Activated CD4-positive, alpha-beta T cell treated with anti-CD3 and anti-CD28 coated beads for 36 hours (primary cell): ENCODE measurements at regions not wholly inside any gene's neighbourhood (a gene's known extent, or its start where the extent isn't known, plus 50 kb on each side); places are given as distances from the start of the nearest gene placed in this dataset.

ENCODE experiments used
- ATAC-seq: fragments of 200-7000 bp; cut with Tn5 transposase; one replicate; pipeline ENCODE4 v1.10.0; 2021; ENCODE audit warnings: mild to moderate bottlenecking, moderate library complexity
- CTCF ChIA-PET: fragments of 350-600 bp; sonication (Branson Sonifier 250); formaldehyde crosslinking; loops from one replicate; lab custom pipeline; 2021; ENCODE audit warnings: antibody characterized with exemption; lab: Charles Lee
- POLR2A ChIA-PET: fragments of 350-600 bp; sonication (Branson Sonifier 250); formaldehyde crosslinking; loops from one replicate; lab custom pipeline; 2021; ENCODE audit warnings: antibody characterized with exemption, inconsistent platforms; lab: Charles Lee
- DNase-seq: peaks from one replicate; pipeline ENCODE4 v3.0.0-alpha.2; 2020
- H3K27ac Mint-ChIP-seq: one replicate; pipeline ENCODE4 v1.8.0; 2021; ENCODE audit warnings: mixed read lengths
- H3K27me3 Mint-ChIP-seq: one replicate; pipeline ENCODE4 v1.8.0; 2021; ENCODE audit warnings: mixed read lengths
- H3K36me3 Mint-ChIP-seq: one replicate; pipeline ENCODE4 v1.8.0; 2021; ENCODE audit warnings: low read depth, mixed read lengths
- H3K4me1 Mint-ChIP-seq: one replicate; pipeline ENCODE4 v1.8.0; 2021; ENCODE audit warnings: mixed read lengths
- H3K4me3 Mint-ChIP-seq: one replicate; pipeline ENCODE4 v1.8.0; 2021; ENCODE audit warnings: mild to moderate bottlenecking, moderate library complexity, mixed read lengths
- H3K9me3 Mint-ChIP-seq: one replicate; pipeline ENCODE4 v1.8.0; 2021; ENCODE audit warnings: low read depth, mixed read lengths
- intact Hi-C, 2 experiments: fragments of 100-400 bp; cut with DNase I in 1 of 2; cut with micrococcal nuclease in 1 of 2; formaldehyde crosslinking; loops; one replicate each; pipeline versions ENCODE4 v1.14.2 to v1.15.1; 2022 to 2024; cut with DNase I, micrococcal nuclease

DNA sequence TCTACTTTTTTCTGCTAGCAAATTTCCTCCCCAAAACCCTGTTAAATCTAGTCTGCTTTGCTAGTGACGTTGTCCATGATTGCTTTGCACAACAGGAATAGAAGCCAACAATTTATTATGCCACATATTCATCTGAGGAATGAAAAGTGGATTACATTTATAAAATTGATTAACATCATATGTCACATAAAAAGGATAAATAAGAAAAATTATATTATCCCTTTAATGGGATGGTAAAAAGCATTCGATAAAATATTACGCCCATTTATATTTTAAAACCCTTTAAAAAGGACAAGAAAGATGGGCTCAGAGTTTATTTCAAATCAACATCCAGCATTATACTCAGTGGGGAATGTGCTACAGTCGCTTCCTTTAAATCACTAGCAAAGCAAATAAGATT lies 991.7 kb downstream of the DIAPH3 start:
- POLR2A ChIA-PET = no interaction called here
- Mint-ChIP-seq H3K36me3 (no peaks in the 10 kb centered on the region), H3K27me3 (no peaks in the 10 kb centered on the region), H3K27ac (no peak overlapping the region), H3K9me3 (peaks cover 2% of the 10 kb centered on the region), H3K4me3 (no peak overlapping the region), H3K4me1 (no peaks in the 10 kb centered on the region)
- CTCF ChIA-PET = no interaction called here
- no peak for ATAC-seq
- intact Hi-C loops = no loop called here
- no peak for DNase-seq

DNA sequence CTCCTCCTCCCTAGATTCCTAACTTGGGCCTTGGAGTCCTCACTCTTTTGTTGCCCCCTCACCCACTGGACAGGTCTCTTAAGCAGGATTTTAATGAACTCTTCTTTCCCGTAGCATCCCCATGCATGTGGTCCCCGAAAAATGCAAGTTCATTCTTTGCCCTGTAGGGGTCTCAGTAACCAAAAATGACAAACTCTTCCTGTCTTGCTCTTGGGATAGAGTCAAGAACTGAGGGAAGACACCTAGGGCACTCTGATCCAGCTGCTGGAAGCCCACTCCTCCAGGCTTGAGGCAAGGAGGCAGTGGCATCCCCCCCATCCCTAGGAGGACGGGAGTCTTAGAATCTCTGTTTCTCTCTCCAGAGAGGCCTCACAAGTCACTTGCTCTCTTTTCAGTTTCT lies 987.0 kb downstream of the DIAPH3 start:
- ATAC-seq = no peak
- CTCF ChIA-PET = no interaction called here
- H3K27ac Mint-ChIP-seq = no peak overlapping the region

DNA sequence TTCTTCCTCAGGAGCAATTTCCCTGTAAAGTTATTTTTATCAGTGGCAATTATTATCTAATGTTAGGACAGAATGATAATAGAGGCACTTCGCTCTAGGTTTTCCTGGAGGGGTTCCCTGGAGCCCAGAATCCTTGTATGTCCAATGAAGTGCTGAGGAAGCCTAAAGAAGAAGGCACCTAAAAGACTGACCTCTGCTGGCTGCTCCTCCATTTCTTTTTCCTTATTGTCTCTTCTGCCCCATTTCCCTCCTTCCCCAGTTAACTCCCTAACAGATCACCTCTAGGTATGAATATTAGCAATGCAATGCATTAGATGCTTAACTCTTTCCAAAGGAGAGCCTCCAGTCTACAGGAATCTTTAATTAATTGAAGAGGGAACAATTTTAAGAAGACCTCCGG lies 985.4 kb downstream of the DIAPH3 start:
- H3K9me3 Mint-ChIP-seq = peaks cover 2% of the 10 kb centered on the region
- H3K27ac Mint-ChIP-seq = no peak overlapping the region
- H3K27me3 Mint-ChIP-seq = peaks cover 4% of the 10 kb centered on the region
- H3K4me1 Mint-ChIP-seq = no peaks in the 10 kb centered on the region
- CTCF ChIA-PET = no interaction called here
- intact Hi-C loops = no loop called here
- H3K36me3 Mint-ChIP-seq = no peaks in the 10 kb centered on the region
- DNase-seq = no peak
- POLR2A ChIA-PET = no interaction called here
- ATAC-seq = no peak
- H3K4me3 Mint-ChIP-seq = no peak overlapping the region

More for the DNA sequence above, 987.0 kb downstream of the DIAPH3 start:
- intact Hi-C loops = no loop called here
- POLR2A ChIA-PET = no interaction called here
- Mint-ChIP-seq H3K4me3 (no peak overlapping the region), H3K9me3 (peaks cover 2% of the 10 kb centered on the region), H3K36me3 (no peaks in the 10 kb centered on the region), H3K4me1 (no peaks in the 10 kb centered on the region), H3K27me3 (peaks cover 4% of the 10 kb centered on the region)
- no peak for DNase-seq

DNA sequence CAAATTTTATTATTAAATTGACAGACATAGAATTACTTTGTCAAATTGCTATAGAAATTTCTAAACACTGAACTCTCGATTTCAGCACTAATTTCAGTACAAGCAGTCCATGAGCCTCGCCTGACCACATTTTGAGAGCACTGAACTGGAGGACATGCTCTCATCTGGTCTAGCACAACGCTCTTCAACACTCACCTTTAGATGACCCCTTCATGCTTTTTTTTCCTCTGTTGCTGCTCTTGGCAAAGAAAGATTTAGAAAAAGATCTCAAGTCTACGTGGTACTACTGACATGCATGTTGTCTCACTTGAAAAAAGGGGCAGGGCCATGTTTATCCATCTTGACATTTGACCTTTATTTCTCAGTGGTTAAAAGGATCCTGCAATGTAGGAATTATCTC lies 981.5 kb downstream of the DIAPH3 start:
- H3K4me3 Mint-ChIP-seq = no peak overlapping the region
- POLR2A ChIA-PET = no interaction called here
- ATAC-seq = no peak

DNA sequence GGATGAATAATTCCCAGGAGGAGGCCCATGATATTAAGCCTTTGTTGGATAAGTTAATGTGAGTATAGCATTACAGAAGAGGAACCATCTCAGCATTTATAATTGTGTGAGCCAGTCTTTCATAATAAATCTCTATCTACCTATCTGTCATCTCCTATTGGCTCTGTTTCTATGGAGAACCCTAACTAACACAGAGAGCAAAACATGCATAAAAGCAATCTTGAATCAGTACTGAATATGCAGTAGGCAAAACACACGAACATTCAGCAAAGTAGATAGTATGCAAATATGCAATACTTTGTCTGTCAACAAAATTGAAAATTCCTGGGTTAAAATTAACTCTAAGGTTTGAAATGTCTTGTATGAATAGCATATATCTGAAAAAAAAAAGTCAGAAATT lies 966.3 kb downstream of the DIAPH3 start:
- intact Hi-C loops = no loop called here
- Mint-ChIP-seq H3K27ac (no peak overlapping the region), H3K9me3 (no peaks in the 10 kb centered on the region), H3K27me3 (peaks cover 2% of the 10 kb centered on the region), H3K36me3 (no peaks in the 10 kb centered on the region), H3K4me3 (no peak overlapping the region), H3K4me1 (no peaks in the 10 kb centered on the region)
- POLR2A ChIA-PET = no interaction called here
- ATAC-seq = no peak
- CTCF ChIA-PET = no interaction called here
- DNase-seq = no peak

More for the DNA sequence above, 981.5 kb downstream of the DIAPH3 start:
- H3K36me3 Mint-ChIP-seq = no peaks in the 10 kb centered on the region
- DNase-seq = no peak
- CTCF ChIA-PET = no interaction called here
- H3K4me1 Mint-ChIP-seq = no peaks in the 10 kb centered on the region
- no peaks in the 10 kb centered on the region for H3K9me3 Mint-ChIP-seq
- no peak overlapping the region for H3K27ac Mint-ChIP-seq
- peaks cover 4% of the 10 kb centered on the region for H3K27me3 Mint-ChIP-seq
- intact Hi-C loops = no loop called here

DNA sequence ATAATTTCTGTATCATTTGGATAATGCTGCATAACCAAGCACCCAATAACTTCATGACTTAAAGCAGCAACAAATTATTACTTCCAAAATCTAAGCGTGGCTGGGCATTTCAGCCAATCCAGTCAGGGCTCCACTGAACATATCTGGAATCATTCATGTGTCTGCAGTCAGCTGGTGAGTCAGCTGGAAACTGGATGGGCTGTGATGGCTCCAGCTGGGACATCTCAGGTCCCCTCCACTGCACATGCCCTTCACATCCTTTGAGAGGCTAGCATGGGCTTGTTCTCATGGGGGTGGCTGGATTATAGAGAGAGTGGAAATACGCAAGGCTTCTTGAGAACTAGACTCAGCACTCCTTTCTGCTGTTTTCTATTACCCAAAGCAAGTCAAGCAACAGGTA lies 961.9 kb downstream of the DIAPH3 start:
- DNase-seq = no peak
- peaks cover 2% of the 10 kb centered on the region for H3K9me3 Mint-ChIP-seq
- intact Hi-C loops = no loop called here

DNA sequence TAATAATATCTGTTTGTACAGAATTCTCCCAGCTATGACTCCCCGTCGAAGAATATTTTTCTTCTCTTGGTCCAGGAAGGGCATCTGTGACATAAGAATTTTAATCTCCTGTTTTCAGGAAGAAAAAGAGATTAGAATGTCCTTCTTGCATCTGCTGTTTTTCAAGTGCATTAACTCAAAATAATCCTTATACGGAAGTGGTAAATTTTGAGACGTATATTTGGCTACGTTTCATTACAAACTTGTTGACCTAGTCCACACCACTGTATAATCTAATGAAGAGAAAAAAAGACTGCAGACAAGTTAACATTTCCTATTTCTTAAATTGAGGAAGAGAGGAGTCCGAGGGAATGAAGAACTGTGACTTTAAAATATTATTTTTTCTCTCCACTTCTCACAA lies 959.9 kb downstream of the DIAPH3 start:
- DNase-seq (no peak), ATAC-seq (no peak)
- intact Hi-C loops = no loop called here
- ChIA-PET CTCF (no interaction called here), POLR2A (no interaction called here)
- Mint-ChIP-seq H3K4me1 (no peaks in the 10 kb centered on the region), H3K4me3 (no peak overlapping the region), H3K27ac (no peak overlapping the region), H3K36me3 (no peaks in the 10 kb centered on the region), H3K27me3 (peaks cover 5% of the 10 kb centered on the region), H3K9me3 (peaks cover 2% of the 10 kb centered on the region)

More for the DNA sequence above, 961.9 kb downstream of the DIAPH3 start:
- POLR2A ChIA-PET = no interaction called here
- Mint-ChIP-seq H3K27me3 (peaks cover 5% of the 10 kb centered on the region), H3K36me3 (no peaks in the 10 kb centered on the region), H3K27ac (no peak overlapping the region), H3K4me3 (no peak overlapping the region), H3K4me1 (no peaks in the 10 kb centered on the region)
- ATAC-seq = no peak
- CTCF ChIA-PET = no interaction called here

DNA sequence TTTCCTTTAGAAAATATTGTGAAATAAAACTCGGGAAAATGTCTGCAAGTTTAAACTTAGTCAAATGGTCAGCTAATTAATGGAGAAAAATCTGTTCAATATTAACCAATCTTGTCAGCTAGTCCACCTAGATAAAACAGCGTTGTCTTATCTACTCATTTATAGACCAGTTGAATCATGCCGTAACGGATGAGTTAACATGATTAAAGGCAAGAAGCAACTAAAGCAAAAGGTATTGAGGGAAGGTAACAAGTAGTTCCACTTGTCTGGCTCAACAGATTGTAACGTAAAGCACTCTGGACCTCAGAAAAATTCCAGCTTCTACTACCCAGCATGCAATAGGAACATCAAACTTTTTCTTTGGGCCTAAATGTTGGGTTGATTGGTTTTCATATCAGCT lies 958.2 kb downstream of the DIAPH3 start:
- H3K9me3 Mint-ChIP-seq = peaks cover 2% of the 10 kb centered on the region
- no peaks in the 10 kb centered on the region for H3K36me3 Mint-ChIP-seq
- no peak overlapping the region for H3K4me3 Mint-ChIP-seq
- no peak for DNase-seq
- intact Hi-C loops = no loop called here
- peaks cover 4% of the 10 kb centered on the region for H3K27me3 Mint-ChIP-seq
- ATAC-seq = no peak
- no peaks in the 10 kb centered on the region for H3K4me1 Mint-ChIP-seq
- POLR2A ChIA-PET = no interaction called here
- CTCF ChIA-PET = no interaction called here
- H3K27ac Mint-ChIP-seq = no peak overlapping the region

DNA sequence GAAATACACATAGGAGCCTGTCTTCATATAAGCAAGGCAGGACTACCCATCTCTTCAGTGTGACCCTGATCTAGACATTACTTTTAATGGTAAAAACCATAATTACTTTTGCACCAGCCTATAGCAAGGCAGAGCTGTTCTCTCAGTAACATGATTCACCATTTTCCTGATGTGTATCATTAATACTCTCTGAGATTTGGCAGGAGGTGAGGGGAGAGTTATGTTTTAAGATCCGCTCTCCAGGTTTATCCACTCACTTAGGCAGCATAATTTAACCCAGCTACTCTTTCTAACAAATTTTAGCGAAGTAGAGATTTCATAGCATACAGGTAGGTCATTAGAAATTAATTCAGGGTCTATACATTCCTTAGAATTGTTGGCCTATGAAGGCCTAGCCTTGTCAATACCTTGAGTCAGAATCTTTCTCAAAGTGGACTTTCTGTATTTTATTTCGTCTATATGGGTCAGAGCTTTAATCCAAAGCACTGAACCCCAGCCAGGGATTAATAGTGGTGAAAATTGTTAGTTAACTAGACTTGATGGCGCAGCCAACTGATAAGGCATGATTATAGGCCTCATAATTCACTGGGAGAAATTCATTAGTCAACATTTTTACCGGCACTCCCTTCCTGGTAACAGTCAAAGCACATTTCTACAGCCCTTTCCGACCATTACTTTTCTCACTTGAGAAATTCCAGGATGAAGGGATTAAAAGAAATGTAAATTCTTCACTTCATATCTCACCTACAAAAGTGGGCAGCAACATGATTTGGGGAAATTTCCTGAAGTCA lies 955.1 kb downstream of the DIAPH3 start:
- no peak overlapping the region for H3K27ac Mint-ChIP-seq
- peaks cover 5% of the 10 kb centered on the region for H3K27me3 Mint-ChIP-seq
- ChIA-PET CTCF (no interaction called here), POLR2A (no interaction called here)
- ATAC-seq (no peak), DNase-seq (no peak)
- H3K36me3 Mint-ChIP-seq = no peaks in the 10 kb centered on the region
- no peaks in the 10 kb centered on the region for H3K4me1 Mint-ChIP-seq
- intact Hi-C loops = no loop called here
- H3K4me3 Mint-ChIP-seq = no peak overlapping the region
- H3K9me3 Mint-ChIP-seq = peaks cover 2% of the 10 kb centered on the region

DNA sequence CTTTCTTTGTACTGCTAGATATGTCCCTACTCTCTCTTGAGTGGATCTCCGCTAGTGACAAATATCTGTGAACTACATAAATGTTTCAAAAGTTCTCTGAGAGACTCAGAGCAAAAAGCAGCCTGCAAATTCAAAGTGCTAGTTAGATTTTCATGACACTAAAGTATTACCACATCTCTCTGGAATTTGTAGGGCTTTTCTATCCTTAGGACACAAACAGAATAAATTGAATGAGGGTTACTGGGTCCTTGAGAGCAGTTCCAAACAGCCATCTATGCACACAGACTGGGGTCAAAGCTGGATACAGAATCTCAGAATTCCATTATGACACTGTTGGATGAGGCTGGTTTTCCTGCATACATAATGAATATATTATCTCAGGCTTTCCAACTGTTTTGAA lies 953.2 kb downstream of the DIAPH3 start:
- H3K4me3 Mint-ChIP-seq = no peak overlapping the region
- DNase-seq (no peak), ATAC-seq (no peak)
- POLR2A ChIA-PET = no interaction called here
- no peaks in the 10 kb centered on the region for H3K36me3 Mint-ChIP-seq
- no peaks in the 10 kb centered on the region for H3K4me1 Mint-ChIP-seq
- peaks cover 4% of the 10 kb centered on the region for H3K27me3 Mint-ChIP-seq
- no peaks in the 10 kb centered on the region for H3K9me3 Mint-ChIP-seq
- H3K27ac Mint-ChIP-seq = no peak overlapping the region
- intact Hi-C loops = no loop called here
- CTCF ChIA-PET = no interaction called here

DNA sequence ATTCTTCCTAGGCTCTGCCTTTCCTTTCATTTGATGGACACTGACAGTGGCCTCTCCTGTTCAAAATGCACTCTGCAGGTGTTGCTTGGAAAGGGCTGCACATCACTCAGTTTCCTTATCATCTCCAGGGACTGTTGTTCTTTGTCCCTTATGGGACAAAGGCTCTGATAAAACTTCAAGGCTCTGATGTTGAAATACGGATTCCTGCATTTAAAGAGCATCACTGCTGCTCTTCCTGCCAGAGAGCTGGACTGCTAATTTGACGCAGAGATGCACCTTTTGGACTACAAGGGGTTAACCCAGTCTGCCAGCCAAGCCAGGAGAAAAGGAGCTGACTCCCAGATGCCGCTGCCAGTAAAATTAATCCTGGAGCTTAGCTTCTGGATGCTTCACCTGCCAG lies 952.1 kb downstream of the DIAPH3 start:
- CTCF ChIA-PET = no interaction called here

DNA sequence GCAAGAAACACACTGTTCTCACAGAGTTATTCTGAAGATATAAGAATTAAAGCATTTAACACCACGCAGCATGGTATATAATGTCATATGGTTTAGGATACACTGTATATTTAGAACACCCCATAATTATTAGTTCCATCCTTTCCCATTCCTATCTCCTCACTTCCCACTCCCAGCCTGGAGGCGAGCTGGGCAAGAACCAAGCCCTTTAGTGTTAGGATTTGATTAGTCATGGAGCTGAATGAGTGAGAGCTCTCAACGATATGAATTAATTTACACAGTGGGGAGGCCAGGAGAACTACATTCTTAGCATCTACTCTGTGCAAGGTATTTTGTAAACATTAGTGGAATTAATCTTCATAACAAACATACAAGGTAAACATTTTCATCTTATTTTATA lies 934.3 kb downstream of the DIAPH3 start:
- no peak overlapping the region for H3K27ac Mint-ChIP-seq
- no peak for DNase-seq
- H3K27me3 Mint-ChIP-seq = peaks cover 2% of the 10 kb centered on the region
- no peak overlapping the region for H3K4me3 Mint-ChIP-seq
- ChIA-PET CTCF (interaction anchor here (0.6 kb wide), 1 partner anchor 71 kb away, joined by 4 read pairs; no protein-coding TSS in a partner anchor), POLR2A (no interaction called here)
- no peaks in the 10 kb centered on the region for H3K9me3 Mint-ChIP-seq
- intact Hi-C loops = no loop called here
- ATAC-seq = no peak
- H3K4me1 Mint-ChIP-seq = no peaks in the 10 kb centered on the region
- H3K36me3 Mint-ChIP-seq = no peaks in the 10 kb centered on the region

More for the DNA sequence above, 952.1 kb downstream of the DIAPH3 start:
- Mint-ChIP-seq H3K27ac (no peak overlapping the region), H3K9me3 (no peaks in the 10 kb centered on the region), H3K36me3 (no peaks in the 10 kb centered on the region), H3K4me3 (no peak overlapping the region), H3K27me3 (peaks cover 4% of the 10 kb centered on the region), H3K4me1 (no peaks in the 10 kb centered on the region)
- no peak for ATAC-seq
- POLR2A ChIA-PET = no interaction called here
- DNase-seq = no peak
- intact Hi-C loops = no loop called here
